NCI-H128 (cell line): ENCODE measurements at regions not wholly inside any gene's neighbourhood (a gene's known extent, or its start where the extent isn't known, plus 50 kb on each side); places are given as distances from the start of the nearest gene placed in this dataset.
"Not testable (repeated sequence)": the region's sequence is repeated elsewhere in the genome, so short reads cannot be mapped to it uniquely, and the experiment has no call there.

Source experiments
- DNase-seq: peaks from one replicate; lab custom pipeline; 2025; ENCODE audit not compliant: unreplicated experiment; lab: John Stamatoyannopoulos, UW

DNA sequence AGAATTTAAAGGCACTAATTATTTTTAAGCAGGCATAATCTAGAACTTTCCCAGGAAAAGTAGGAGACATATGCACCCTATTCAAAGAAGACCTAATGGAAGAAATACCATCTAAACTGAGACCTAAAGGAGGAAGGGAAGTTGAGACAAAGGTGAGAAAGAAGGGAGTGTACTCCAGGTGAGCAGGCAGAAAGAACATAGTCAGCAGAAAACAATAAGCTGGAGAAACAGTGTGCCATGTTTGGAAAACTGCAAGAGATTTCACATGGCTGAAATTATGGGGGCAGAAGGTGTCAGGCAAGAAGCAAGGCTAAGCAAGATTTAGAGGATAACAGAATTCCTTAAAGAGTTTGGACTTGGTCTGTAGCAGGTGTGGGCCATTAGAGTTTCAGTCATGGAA, 167.0 kb upstream of the USP25 start:
- DNase-seq, result no peak

DNA sequence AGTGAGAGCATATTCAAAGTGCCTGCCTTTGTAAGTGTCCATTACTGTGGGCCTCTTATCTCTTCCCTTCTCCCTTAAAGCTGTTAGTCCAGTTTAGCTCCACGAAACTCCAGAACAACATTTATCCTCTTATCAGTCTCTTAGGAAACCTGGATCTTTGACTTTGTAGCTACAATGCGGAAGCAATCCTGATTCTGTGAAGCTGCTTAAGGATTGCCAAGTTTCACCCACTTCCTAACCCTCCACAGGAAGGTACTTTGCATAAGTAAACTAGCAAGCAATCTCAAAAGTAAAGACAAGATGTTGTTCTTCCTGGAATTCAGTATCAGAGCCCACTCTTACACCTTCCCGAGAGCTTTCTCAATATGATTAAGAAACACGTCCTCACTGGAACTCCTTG, 164.9 kb upstream of the USP25 start:
- DNase-seq, result no peak

DNA sequence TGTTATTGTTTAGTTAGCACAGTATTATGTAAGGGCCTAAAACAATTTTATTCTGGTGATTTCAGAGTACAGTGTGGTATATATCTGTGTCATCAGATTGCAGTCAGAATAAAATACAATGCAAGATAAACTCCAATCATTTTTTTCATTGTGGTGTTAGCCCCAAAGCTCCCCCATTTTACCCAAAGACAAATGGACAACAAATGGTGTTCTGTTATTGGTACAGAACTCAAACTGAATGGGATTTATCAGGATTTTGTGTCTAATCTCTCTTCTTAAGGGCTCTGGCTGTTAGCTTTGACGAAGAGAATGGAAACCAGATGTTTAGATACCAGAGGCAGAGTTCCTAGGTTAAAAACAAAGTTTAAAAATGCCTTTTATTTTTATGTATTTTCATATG, 163.1 kb upstream of the USP25 start:
- no peak for DNase-seq

DNA sequence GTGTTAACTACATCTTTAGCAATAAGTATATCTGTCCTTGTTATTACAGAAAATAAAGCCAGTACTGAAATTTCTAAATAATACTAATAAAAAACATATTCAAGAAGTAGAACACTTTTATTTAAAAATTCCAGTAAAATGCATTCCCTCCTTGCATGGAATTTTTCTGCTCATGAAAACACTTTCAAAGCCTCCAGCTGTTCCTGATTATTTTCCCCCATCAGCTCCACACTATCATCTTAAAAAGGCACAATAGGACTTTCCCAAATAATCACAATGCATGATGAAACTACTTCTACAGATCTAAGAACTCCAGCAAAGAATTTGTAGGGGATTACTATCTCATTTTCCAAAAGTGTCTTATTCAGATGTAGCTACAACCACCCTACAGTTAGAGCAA, 162.6 kb upstream of the USP25 start:
- DNase-seq, result no peak

DNA sequence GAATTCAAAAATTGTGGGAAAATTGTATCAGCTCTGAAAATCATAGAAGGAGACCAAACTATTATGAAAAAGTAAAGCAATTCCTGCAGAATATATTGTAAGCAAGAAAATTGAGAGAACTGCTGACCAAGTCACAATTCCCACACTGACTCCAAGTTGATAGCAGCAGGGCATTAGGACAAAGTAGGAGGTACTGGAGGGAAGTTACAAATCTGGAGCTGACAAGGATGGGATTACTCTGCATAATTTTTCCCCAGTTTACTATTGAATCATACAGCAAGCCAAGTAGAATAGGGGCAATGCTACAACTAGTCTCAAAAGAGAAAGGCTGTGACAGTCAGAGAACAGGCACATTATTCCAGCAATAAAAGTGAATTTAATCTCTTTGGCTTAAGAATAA, 161.3 kb upstream of the USP25 start:
- no peak for DNase-seq

DNA sequence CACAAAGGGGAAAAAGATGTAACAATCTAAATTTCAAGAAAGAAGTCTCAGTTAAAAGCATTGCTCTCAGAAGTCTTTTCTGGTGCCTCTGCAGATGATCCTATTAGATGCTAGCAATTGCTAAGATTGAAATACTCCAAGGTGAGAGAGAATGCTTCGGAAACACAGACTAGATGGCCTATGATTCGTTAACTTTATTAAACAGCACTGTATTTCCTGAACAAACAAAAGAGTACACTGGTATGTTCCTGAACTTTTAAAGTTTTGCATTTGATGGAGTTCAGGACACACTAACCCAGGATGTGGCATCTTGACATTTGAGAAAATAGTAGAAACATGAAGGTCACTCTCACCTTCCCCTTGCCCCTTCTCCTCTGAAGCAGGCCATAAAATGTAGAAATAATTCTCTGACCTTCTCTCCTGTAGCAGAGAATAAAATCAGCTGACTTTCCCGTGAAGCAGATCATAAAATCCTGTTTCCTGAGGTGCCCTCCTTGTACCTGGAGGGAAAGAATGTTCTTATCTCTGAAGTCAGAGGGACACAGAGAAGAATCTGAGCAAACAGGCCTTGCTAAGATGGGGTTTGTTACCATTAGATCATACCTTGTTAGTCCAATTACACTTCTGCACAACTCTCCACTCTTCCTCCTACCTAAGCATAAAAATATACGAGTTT, 142.9 kb upstream of the USP25 start:
- no peak for DNase-seq

DNA sequence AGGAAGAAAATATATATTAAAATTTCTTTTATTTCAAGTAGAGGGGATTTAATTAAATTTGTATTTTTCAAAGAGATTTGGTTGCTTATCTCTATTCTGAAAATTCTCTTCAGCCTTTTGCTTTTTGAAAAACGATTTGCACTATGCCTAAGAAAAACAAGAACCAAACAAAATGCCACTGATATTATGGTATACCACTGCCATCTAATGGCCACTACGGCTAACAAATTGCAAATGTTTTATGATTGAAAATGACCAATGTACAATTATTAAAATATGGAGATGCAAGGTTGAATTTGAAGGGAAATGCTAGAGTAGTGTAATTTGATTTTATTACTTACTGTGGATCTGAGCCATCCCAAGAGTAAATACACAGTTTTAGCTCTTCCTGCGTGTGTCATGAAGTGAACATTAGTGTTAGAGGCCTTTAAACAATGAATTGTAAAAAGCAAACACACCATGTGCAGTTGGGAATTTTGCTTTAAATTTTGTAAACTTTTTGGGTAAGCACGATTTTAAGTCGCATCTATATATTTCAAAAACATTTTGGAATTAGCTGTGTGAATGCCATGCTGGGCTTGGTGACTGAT, 137.4 kb upstream of the USP25 start:
- DNase-seq, result no peak

DNA sequence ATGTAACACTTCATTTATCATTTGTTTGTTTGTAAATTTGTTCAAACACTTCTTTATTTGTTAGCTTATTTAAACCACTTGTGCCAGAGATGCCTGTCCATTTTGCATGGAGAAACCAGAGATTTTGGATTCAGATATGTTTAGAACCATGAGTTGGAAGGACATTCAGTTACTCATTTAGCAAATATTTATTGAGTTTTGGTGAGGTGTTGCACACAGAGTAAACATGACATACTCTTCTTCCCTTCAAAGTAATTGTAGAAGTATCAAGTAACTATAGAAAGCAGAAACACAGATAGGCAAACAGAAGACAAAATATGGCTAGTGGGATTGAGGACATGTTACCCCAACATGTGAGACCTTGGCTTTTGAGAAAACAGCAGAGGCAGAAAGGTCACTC, 136.8 kb upstream of the USP25 start:
- no peak for DNase-seq

DNA sequence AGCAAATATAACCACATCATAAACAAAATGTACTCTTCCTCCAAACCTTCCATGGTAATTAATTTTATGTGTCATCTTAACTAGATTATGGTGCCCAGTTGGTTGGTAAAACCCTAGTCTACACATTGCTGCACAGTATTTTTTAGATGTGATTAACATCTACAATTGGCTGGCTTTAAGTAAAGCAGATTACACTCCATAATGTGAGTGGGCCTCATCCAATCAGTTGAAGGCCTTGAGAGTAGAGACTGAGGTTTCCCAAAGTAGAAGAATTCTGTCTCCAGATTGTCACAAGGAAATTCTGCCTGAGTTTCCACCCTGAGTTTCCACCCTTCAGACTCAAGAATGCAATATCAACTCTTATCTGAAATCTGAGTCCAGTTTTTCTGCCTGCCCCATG, 128.4 kb upstream of the USP25 start:
- DNase-seq, result no peak

DNA sequence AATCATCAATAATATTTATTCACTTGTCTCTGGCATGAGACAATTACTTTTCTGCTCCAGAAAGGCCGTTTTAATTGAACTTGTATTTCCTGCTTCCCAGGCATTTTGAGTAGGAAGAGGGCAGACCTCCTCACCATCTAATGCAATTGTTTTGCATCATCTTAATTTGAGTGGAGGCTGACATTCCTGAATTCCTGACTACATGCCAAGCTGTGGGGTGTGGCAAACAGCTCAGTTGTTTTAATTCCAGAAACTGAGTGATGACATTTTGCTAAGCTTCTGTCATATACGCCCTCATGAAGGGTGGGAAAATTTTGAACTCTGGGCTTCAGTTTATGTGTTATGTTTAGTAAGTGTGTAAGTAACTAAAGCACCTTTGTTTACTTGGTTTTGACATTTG, 125.4 kb upstream of the USP25 start:
- DNase-seq, result no peak

DNA sequence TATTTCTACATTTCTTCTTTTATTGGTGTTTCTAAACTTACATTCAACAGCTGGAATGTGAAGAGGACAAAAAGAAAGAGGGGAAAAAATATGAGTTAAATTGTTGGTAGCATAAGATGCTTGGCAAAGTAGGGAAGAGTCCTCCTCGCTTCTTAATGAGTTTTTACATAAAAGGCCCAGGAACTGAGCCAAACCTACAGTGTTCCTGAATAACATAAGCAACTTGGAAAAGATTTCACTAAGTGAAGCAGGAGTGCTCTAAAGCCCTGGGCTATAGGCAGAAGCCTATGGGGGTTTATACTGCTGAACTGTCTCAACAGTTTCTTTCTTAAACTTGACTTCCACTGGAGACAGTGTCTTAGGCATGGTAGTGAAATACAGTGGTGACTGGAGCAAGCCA, 115.0 kb upstream of the USP25 start:
- no peak for DNase-seq

DNA sequence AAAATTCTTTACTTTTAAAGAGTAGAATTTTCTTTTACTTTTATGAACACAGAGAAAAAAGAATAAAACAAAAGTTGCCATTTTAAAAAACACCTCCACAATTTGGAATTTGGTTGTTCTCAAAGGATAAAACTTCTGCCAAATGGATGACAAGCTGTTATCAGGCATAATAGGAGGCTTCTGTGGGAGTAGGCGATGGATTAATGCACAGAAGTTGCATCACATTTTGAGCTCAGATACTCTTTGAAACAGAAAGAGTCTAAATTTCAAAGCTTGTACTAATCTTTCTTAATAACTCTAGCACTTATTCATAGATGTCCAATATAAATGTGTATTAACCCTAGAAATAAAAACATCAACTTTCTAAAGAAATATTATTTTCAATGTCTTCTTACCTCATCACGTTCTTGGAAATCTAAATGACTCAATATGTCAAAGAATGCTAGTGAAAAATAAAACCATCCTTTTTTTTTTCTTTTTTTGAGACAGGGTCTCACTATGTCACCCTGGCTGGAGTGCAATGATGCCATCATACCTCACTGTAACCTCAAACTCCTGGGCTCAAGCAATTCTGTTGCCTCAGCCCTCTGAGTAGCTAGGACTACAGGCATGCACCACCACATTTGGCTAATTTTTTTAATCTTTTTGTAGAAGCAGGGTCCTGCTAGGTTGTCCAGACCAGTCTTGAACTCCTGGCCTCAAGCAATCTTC, 112.8 kb upstream of the USP25 start:
- no peak for DNase-seq

DNA sequence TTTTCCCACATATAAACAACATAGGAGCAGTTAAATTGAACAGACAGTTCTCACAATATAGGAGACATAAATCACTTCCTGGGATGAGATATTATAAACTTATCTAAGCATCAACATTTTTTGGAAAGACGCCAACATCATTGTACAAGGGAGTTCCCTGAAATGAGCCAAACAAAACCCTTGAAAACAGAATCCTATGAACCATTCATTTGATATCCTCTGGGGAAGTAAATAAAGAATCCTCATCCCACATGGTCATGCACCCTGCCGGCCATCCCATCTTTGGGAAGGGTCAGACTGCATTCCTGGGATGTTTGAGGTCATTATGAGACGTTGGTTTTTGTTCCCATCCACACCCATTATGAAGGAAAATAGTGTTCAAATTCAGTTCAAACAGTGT, 111.8 kb upstream of the USP25 start:
- DNase-seq, result no peak

DNA sequence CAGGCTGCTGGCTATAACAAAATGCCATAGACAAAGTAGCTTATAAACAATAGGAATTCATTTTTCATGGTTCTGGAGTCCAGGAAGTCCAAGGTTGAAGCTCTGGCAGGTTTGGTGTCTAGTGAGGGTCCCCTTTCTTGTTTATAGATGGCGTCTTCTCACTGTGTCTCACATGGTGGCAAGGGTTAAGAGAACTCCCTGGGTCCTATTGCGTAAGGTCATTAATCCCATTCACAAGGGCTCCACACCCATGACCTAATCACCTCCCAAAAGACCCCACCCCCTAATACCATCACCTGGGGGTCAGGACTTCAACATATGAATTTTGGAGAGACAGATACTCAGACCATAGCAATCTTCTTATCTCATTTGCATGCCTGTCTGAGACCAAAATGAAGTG, 108.9 kb upstream of the USP25 start:
- DNase-seq, result no peak

DNA sequence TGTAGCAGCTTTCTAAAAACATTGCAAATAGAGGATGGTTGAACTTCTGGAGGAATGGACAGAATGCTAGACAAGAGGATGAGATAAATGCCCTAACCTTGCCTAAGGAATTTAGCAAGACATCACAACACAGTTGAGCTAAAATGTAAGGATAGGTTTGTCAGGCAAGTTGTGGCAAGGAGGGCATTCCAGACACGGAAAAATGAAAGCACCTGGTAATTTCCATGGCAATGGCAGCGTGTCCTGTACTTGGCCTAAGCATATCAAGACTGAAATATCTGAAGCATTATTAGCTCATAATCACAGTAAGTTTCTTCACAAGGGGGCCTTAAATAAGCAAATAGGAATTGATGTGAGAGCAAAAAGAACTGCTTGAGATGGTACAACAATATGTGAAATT, 105.1 kb upstream of the USP25 start:
- no peak for DNase-seq

DNA sequence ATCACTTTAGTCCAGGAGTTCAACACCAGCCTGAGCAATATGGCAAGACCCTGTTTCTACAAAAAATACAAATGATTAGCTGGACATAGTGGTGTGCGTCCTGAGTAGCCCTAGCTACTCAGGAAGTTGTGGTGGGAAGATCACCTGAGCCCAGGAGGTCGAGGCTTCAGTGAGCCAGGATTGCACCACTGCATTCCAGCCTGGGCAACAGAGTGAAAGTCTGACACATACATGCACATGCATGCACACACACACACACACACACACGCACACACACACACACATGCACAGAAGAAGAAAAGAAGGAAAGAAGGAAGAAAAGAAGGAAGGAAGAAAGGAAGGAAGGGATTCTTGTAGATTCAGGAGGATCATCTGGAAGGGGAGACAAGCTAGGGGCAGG, 104.4 kb upstream of the USP25 start:
- DNase-seq, result no peak

DNA sequence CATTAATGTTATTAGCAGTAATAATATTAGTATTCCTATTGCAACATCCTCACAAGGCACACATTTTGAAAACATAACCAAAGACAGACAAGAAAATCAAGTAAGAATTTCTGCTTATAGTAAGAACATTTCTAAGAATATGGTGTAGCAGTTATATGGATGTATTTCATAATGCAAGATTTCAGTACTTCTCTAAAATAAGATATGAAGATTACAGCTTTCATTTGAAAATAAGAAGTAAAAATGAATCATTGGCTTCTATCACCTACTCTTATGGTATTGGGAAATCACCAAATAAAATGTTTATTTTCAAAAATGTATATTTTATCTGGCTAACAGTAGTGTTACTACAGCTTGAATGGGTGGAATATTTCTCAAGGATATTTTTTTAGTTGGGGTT, 103.8 kb upstream of the USP25 start:
- DNase-seq, result no peak

DNA sequence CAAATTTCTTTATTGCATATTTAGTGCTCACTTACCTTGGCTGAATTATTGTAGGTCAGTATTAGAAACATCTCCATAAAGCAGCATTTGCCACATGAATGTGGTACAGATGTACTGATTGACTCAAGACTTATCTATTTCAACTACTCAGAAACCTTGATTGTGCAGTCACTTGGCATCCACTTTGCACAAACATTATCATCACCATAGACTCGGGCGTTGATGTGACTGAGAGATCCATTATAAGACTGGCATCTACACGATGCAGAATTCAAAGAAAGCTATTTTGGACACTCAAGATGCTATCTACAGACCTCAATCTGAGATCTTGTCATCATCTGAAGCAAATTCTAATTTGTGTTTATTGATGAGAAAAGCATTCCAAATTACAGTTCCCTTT, 102.8 kb upstream of the USP25 start:
- no peak for DNase-seq

DNA sequence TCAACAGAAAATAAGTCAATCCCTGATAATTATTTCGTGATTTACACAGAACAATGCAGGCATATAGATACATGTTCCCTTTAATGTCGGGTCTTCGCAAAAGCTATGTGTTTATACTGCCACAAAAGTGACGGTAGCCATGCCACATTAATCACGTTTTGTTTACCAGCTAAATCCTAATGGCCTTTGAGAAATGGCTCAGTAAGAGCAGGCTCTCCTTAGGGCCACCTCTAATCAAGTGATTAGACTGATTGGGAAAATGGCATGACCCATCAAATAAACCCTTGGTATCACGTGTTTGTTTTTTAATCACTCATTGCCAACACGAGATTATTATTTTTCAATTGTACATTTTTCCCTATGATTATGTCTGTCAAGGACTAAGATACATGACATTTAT, 102.0 kb upstream of the USP25 start:
- no peak for DNase-seq

DNA sequence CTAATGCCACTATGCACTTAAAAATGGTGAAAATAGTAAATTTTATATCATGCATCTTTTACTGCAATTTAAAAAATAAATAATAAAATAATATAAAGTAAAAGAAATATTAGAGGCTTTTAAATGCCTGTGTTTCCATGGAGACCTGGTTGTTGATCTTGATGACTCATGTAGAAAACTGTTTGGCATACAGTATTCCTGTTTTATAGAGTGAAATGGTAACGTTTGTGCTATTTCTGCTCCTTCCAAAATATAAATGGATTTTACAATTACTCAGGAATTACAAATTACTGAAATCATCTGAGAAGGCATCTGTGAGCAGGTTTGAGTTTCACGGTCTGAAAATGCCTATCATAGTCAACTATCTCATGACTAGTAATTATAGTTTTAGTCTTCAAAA, 98.4 kb upstream of the USP25 start:
- DNase-seq, result no peak

DNA sequence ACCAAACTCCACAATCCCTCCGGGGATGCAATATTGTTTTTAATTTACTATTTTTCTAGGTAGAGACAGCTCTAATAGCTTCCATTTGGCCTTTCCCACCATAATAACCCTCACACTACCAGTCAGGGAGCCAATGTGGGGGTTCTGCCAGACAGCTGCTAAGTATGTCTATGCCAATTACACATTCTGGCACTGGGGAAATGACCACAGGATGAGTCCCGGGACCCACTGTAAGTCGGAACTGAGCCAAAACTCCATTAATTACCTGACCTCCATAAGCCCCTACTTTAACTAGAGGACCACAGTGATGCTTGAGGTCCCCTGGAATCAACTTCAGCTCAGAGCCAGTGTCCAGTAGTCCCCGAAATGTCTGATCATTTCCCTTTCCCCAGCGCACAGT, 95.2 kb upstream of the USP25 start:
- not testable (repeated sequence) for DNase-seq

DNA sequence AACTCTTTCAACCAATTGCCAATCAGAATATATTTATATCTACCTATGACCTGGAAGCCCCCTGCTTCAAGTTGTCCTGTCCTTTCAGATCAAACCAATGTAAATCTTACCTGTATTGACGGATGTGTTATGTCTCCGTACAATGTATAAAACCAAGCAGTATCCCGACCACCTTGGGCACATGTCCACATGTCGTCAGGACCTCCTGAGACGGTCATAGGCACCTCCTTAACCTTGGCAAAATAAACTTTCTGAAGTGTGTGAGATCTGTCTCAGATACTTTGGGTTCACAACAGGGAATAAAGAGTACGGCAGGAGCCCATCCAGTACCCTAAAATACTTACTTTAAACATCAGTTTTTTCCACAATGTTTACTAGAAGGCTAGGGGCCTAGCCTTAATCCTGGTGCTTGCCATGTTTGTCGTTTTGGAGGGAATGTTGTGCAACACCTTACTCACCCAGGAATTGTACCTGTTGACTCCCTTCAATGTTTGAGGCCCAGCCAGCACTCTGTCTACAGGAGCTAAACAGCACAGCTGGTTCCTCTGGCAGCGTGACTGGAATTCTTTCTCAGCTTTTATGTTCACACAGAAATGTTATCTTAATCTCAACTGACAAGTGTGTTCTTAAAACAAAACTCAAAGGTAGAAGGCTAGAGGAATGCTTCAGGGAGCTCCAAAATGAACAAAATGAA, 90.8 kb upstream of the USP25 start:
- no peak for DNase-seq
